WERI-Rb-1 (cell line): ENCODE measurements at regions not wholly inside any gene's neighbourhood (a gene's known extent, or its start where the extent isn't known, plus 50 kb on each side); places are given as distances from the start of the nearest gene placed in this dataset.

Experiments used
- DNase-seq: peaks from one replicate; pipeline ENCODE4 v3.0.0-alpha.2; 2020
- H3K27ac ChIP-seq: fragments of 250-450 bp; sonication (Bioruptor Pico); 2 replicates; pipeline ENCODE4 v1.5.1; 2020; ENCODE audit warnings: mild to moderate bottlenecking, moderate library complexity
- H3K27me3 ChIP-seq: fragments of 250-450 bp; sonication (Bioruptor Pico); 2 replicates; pipeline ENCODE4 v1.5.1; 2021; ENCODE audit warnings: mild to moderate bottlenecking, low read depth, moderate library complexity; ENCODE audit not compliant: insufficient read depth, severe bottlenecking
- H3K36me3 ChIP-seq: fragments of 250-450 bp; sonication (Bioruptor Pico); 2 replicates; pipeline ENCODE4 v1.5.1; 2020; ENCODE audit warnings: mild to moderate bottlenecking, moderate library complexity
- H3K4me3 ChIP-seq: 2 replicates; pipeline ENCODE4 v1.5.1; 2011; ENCODE audit warnings: low read depth, mild to moderate bottlenecking, control low read depth, low read length
- H3K9me3 ChIP-seq: fragments of 250-450 bp; sonication (Bioruptor Pico); 2 replicates; pipeline ENCODE4 v1.5.1; 2021; ENCODE audit warnings: mild to moderate bottlenecking, moderate library complexity; ENCODE audit not compliant: severe bottlenecking
- TF ChIP-seq, protein P1 (sequence below): IDR thresholded peaks from 2 replicates; pipeline ENCODE4 v1.5.1; 2011; ENCODE audit warnings: low read depth, mild to moderate bottlenecking, control low read depth, inconsistent platforms, low read length

- Histone ChIP-seq H3K27me3 (no peaks in the 10 kb centered on the region), H3K4me3 (no peak overlapping the region), H3K27ac (no peak overlapping the region), H3K9me3 (peaks cover 11% of the 10 kb centered on the region), H3K36me3 (no peaks in the 10 kb centered on the region)
- TF ChIP-seq, protein P1, sequence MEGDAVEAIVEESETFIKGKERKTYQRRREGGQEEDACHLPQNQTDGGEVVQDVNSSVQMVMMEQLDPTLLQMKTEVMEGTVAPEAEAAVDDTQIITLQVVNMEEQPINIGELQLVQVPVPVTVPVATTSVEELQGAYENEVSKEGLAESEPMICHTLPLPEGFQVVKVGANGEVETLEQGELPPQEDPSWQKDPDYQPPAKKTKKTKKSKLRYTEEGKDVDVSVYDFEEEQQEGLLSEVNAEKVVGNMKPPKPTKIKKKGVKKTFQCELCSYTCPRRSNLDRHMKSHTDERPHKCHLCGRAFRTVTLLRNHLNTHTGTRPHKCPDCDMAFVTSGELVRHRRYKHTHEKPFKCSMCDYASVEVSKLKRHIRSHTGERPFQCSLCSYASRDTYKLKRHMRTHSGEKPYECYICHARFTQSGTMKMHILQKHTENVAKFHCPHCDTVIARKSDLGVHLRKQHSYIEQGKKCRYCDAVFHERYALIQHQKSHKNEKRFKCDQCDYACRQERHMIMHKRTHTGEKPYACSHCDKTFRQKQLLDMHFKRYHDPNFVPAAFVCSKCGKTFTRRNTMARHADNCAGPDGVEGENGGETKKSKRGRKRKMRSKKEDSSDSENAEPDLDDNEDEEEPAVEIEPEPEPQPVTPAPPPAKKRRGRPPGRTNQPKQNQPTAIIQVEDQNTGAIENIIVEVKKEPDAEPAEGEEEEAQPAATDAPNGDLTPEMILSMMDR: no peak
- no peak for DNase-seq
Observed at GRCh38 chr17:17419631-17420030, 57.2 kb upstream of the MED9 start.

GRCh38 chr17:17420082-17420481, 56.7 kb upstream of the MED9 start:
- Histone ChIP-seq H3K27ac (no peak overlapping the region), H3K4me3 (no peak overlapping the region), H3K27me3 (no peaks in the 10 kb centered on the region), H3K9me3 (peaks cover 16% of the 10 kb centered on the region), H3K36me3 (no peaks in the 10 kb centered on the region)
- no peak for DNase-seq
- TF ChIP-seq, protein P1: no peak

DNA sequence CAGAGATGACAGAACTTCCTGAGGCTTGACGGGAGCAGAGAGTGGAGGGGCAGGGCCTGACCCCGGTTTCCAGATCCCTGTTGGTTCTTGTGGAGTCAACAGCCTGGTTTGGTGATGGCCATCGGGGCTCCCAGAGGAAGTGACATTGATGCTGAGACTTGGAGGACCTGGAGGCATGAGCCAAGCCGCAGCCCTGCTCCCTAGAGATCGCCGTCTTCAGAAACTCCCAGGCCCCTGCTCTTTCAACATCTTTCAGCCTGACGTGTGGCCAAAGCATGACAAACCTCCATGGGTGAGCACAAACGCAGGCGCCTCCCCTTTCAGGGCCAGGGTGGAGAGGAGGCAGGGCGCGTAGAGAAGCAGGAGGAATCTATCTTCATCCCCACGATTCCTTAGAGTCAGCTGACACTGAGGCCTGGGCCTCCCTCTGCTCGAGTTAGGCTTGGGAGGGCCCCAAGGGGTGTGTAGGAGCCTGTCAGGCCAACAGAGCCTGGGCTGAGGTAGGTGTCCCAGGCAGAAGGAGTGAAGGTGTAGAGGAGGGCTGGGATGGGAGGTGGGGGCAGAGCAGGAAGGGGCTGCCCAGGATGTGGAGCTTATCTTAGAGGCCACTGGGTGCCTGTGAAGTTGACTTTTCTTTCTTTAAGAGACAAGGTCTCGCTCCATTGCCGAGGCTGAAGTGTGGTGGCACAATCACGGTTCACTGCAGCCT, 56.1 kb upstream of the MED9 start:
- DNase-seq: no peak
- H3K4me3 ChIP-seq: no peak overlapping the region
- no peaks in the 10 kb centered on the region for H3K27me3 ChIP-seq
- no peak overlapping the region for H3K27ac ChIP-seq
- TF ChIP-seq, protein P1: no peak
- peaks cover 17% of the 10 kb centered on the region for H3K9me3 ChIP-seq
- H3K36me3 ChIP-seq: no peaks in the 10 kb centered on the region

DNA sequence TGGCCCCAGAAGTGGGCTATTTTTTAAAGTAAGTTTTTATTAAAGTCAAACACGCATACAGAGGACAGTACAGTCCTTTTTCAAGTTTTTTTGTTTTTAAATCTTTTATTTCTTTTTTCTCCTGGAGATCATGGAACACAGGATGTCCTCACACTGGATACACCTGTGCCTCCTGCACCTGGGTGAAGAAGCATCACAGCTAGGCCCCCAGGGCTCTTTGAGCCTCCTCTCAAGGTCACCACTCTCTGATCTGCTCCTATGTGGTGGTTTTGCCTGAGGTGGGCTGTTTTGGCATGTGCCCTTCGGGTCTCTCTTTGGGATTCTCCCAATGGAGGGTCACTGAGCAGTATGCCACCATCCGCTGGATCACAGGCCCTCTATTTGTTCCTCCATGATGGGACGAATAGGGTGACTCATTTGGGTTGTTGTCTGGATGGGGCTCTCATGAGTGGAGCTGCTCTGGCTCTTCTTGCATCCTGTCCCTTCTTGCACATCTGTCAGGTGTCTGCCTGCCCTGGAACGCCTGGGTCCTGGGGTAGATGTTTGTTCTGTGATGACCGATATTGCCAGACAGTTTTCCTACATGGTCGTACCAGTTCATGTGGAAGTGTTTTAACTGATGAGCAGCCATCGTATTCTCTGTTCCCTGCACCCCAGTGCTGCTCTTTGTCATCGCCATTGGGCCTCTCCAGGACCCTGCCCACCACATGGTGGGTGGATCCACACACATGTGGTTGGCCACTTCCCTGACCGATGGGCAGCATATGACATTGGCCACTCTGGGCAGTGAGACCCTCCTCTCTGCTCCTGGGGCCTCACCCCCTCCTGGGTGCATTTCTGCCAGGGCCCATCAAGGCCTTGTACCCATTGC, 55.2 kb upstream of the MED9 start:
- TF ChIP-seq, protein P1: no peak
- Histone ChIP-seq H3K27me3 (no peaks in the 10 kb centered on the region), H3K9me3 (peaks cover 17% of the 10 kb centered on the region), H3K27ac (no peak overlapping the region), H3K4me3 (no peak overlapping the region), H3K36me3 (no peaks in the 10 kb centered on the region)
- DNase-seq: no peak

GRCh38 chr17:17422217-17422610, 54.6 kb upstream of the MED9 start:
- Histone ChIP-seq H3K36me3 (no peaks in the 10 kb centered on the region), H3K27me3 (no peaks in the 10 kb centered on the region), H3K4me3 (no peak overlapping the region), H3K27ac (no peak overlapping the region), H3K9me3 (peaks cover 17% of the 10 kb centered on the region)
- TF ChIP-seq, protein P1: no peak
- DNase-seq: no peak
